ENCODE measurements at regions not wholly inside any gene's neighbourhood (a gene's known extent, or its start where the extent isn't known, plus 50 kb on each side); places are given as distances from the start of the nearest gene placed in this dataset.

GRCh38 chr17:52233632-52234031, 75.1 kb upstream of the CA10 start:
- TF ChIP-seq CTCF (IDR thresholded peaks at IDR 0.05; ENCODE audit: insufficient read depth, low read depth, low read length) = no peak
- no peak for TF ChIP-seq EZH2 (IDR thresholded peaks at IDR 0.05; ENCODE audit: insufficient read depth, low read length)

Measured in astrocyte (in vitro differentiated cells and primary cell).